GM23248 (cell line): ENCODE measurements at regions not wholly inside any gene's neighbourhood (a gene's known extent, or its start where the extent isn't known, plus 50 kb on each side); places are given as distances from the start of the nearest gene placed in this dataset.

ENCODE experiments used
- DNase-seq: peaks from one replicate; pipeline ENCODE4 v3.0.0-alpha.2; 2015
- H2AFZ ChIP-seq: fragments of 200-600 bp; sonication (generic); 2 replicates; pipeline ENCODE4 v1.6.1; 2016; ENCODE audit warnings: antibody characterized with exemption
- H3F3A ChIP-seq: fragments of 200-600 bp; sonication (generic); 2 replicates; pipeline ENCODE4 v1.6.1; 2016; ENCODE audit warnings: mild to moderate bottlenecking, antibody characterized with exemption, mixed run types; ENCODE audit not compliant: insufficient read depth
- H3K27ac ChIP-seq: fragments of 200-600 bp; sonication (generic); 2 replicates; pipeline ENCODE4 v1.5.1; 2016; ENCODE audit warnings: mild to moderate bottlenecking
- H3K27me3 ChIP-seq: fragments of 200-600 bp; sonication (generic); replicated peaks from 2 replicates; pipeline ENCODE4 v1.6.1; 2016; ENCODE audit warnings: mild to moderate bottlenecking; ENCODE audit not compliant: insufficient read depth
- H3K36me3 ChIP-seq: fragments of 200-600 bp; sonication (generic); 2 replicates; pipeline ENCODE4 v1.6.1; 2016; ENCODE audit warnings: low read depth, mild to moderate bottlenecking
- H3K4me1 ChIP-seq: fragments of 200-600 bp; sonication (generic); 2 replicates; pipeline ENCODE4 v1.6.1; 2016; ENCODE audit warnings: mild to moderate bottlenecking; ENCODE audit not compliant: insufficient read depth
- H3K4me2 ChIP-seq: fragments of 200-600 bp; sonication (generic); one replicate; pipeline ENCODE4 v1.6.1; 2016; ENCODE audit warnings: mild to moderate bottlenecking; ENCODE audit not compliant: unreplicated experiment
- H3K4me3 ChIP-seq: fragments of 200-600 bp; sonication (generic); 2 replicates; pipeline ENCODE4 v1.5.1; 2016; ENCODE audit warnings: mild to moderate bottlenecking
- H3K79me2 ChIP-seq: fragments of 200-600 bp; sonication (generic); 2 replicates; pipeline ENCODE4 v1.6.1; 2016; ENCODE audit warnings: mild to moderate bottlenecking; ENCODE audit not compliant: insufficient read depth
- H3K9ac ChIP-seq: fragments of 200-600 bp; sonication (generic); 2 replicates; pipeline ENCODE4 v1.6.1; 2016; ENCODE audit warnings: mild to moderate bottlenecking
- H3K9me2 ChIP-seq: fragments of 200-600 bp; sonication (generic); 2 replicates; pipeline ENCODE4 v1.6.1; 2016; ENCODE audit warnings: mixed run types, mild to moderate bottlenecking, moderate library complexity; ENCODE audit not compliant: insufficient read depth
- H3K9me3 ChIP-seq: fragments of 200-600 bp; sonication (generic); one replicate; pipeline ENCODE4 v1.6.1; 2017; ENCODE audit warnings: low read depth
- H4K20me1 ChIP-seq: fragments of 200-600 bp; sonication (generic); 2 replicates; pipeline ENCODE4 v1.6.0; 2016; ENCODE audit not compliant: insufficient read depth
- EZH2 ChIP-seq: fragments of 200-600 bp; sonication (generic); IDR thresholded peaks from 2 replicates; pipeline ENCODE4 v1.6.1; 2018; ENCODE audit warnings: antibody characterized with exemption, mild to moderate bottlenecking; ENCODE audit not compliant: insufficient read depth, poor library complexity, severe bottlenecking
- EZH2phosphoT487 ChIP-seq: fragments of 200-600 bp; sonication (generic); IDR thresholded peaks from 2 replicates; pipeline ENCODE4 v1.6.1; 2018; ENCODE audit warnings: antibody characterized with exemption, moderate library complexity, mild to moderate bottlenecking, low read depth; ENCODE audit not compliant: insufficient read depth
- WGBS, 2 experiments: methylation state at CpG; one replicate each; pipeline ENCODE4 v1.1.6; 2015 to 2017; ENCODE audit warnings: low lambda C conversion rate in 2 of 2, low coverage in 1 of 2; ENCODE audit errors: missing lambda C conversion rate in 2 of 2; 5-methylcytosine and 5-hydroxymethylcytosine counted together
- in situ Hi-C: fragments of 300-500 bp; cut with MboI; formaldehyde crosslinking; loops from 2 replicates; pipeline ENCODE4 v1.15.0; 2020

DNA sequence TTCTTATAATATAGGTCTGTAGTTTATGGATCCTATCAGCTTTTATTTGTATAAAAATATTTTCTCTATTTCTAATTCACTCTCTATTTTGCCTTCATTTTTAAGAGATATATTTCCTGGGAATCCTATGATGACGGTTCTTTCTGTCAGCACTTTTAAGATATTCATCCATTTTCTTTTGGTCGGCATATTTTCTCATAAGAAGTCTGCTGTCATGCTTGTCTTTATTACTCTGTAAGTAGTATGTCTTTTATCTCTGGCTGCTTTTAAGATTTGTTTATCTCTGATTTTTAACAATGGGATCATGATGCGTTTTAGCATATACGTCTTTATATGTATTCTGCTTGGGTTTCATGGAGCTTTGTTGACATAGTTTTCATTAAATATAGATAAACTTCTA lies 175.5 kb downstream of the SNX19 start:
- H3K4me3 ChIP-seq = no peak overlapping the region
- H3K27me3 ChIP-seq = no peaks in the 10 kb centered on the region
- H3F3A ChIP-seq = peaks cover 27% of the 10 kb centered on the region; the same call in 1 of the 2 replicates
- H3K9me3 ChIP-seq = peaks cover 11% of the 10 kb centered on the region
- H3K4me2 ChIP-seq = no peak overlapping the region
- TF ChIP-seq EZH2phosphoT487 (no peak), EZH2 (no peak)
- H3K4me1 ChIP-seq = peaks cover 24% of the 10 kb centered on the region
- H3K9me2 ChIP-seq = no peaks in the 10 kb centered on the region
- no peaks in the 10 kb centered on the region for H3K79me2 ChIP-seq
- no peak overlapping the region for H3K9ac ChIP-seq
- no peaks in the 10 kb centered on the region for H4K20me1 ChIP-seq
- no peak overlapping the region for H2AFZ ChIP-seq
- H3K36me3 ChIP-seq = no peaks in the 10 kb centered on the region
- in situ Hi-C loops = no loop called here
- 75 to 76% methylated on average over 4 of the region's 4 CpGs for WGBS, 2 experiments
- peak; percentile 50 for DNase-seq
- no peak overlapping the region for H3K27ac ChIP-seq

DNA sequence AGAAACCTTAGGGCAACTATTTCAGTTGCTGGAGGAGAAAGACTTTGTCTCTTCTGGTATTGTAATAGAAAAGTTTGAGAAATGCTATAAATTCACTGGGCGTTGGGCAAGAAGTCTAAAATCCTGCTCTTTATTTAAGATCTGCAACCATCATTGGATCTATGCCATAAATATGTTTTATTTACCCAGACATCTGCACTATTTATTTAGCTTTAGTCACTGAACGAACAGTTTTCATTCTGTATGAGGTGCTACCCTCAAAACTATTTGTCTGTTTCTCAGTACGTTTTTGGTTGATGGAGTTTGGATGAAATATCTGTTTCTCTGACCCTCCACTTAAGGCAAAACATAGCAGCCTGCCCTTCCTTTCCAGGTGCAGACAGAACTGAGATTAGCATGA lies 171.5 kb downstream of the SNX19 start:
- in situ Hi-C loops = no loop called here
- H3K79me2 ChIP-seq = no peaks in the 10 kb centered on the region

GRCh38 chr11:130749216-130749615 lies 167.1 kb downstream of the SNX19 start:
- no peak for DNase-seq
- Histone ChIP-seq H3K9ac (no peak overlapping the region), H3K4me1 (no peaks in the 10 kb centered on the region), H3K79me2 (no peaks in the 10 kb centered on the region), H3F3A (no peaks in the 10 kb centered on the region), H2AFZ (no peak overlapping the region), H3K27ac (no peak overlapping the region), H3K4me2 (no peak overlapping the region), H4K20me1 (no peaks in the 10 kb centered on the region), H3K36me3 (no peaks in the 10 kb centered on the region), H3K9me3 (no peaks in the 10 kb centered on the region), H3K4me3 (no peak overlapping the region), H3K27me3 (no peaks in the 10 kb centered on the region), H3K9me2 (no peaks in the 10 kb centered on the region)
- 62 to 69% methylated on average over 2 of the region's 2 CpGs for WGBS, 2 experiments
- in situ Hi-C loops = no loop called here
- TF ChIP-seq EZH2phosphoT487 = no peak
- TF ChIP-seq EZH2 = no peak

More for the DNA sequence above, 171.5 kb downstream of the SNX19 start:
- no peaks in the 10 kb centered on the region for H3K36me3 ChIP-seq
- H3K27me3 ChIP-seq = no peaks in the 10 kb centered on the region
- WGBS, 2 experiments = 55 to 69% methylated on average over 3 of the region's 3 CpGs
- TF ChIP-seq EZH2 (no peak), EZH2phosphoT487 (no peak)
- H3K4me1 ChIP-seq = no peaks in the 10 kb centered on the region
- no peak overlapping the region for H3K4me3 ChIP-seq
- no peaks in the 10 kb centered on the region for H3F3A ChIP-seq
- H3K27ac ChIP-seq = no peak overlapping the region
- no peak overlapping the region for H3K4me2 ChIP-seq
- no peaks in the 10 kb centered on the region for H4K20me1 ChIP-seq
- no peaks in the 10 kb centered on the region for H3K9me2 ChIP-seq
- H3K9ac ChIP-seq = no peak overlapping the region
- no peak for DNase-seq
- H3K9me3 ChIP-seq = peaks cover 11% of the 10 kb centered on the region
- no peak overlapping the region for H2AFZ ChIP-seq

GRCh38 chr11:130760515-130761125 lies 155.7 kb downstream of the SNX19 start:
- TF ChIP-seq EZH2 (no peak), EZH2phosphoT487 (no peak)
- no peak for DNase-seq
- Histone ChIP-seq H3K9ac (no peak overlapping the region), H3K79me2 (no peaks in the 10 kb centered on the region), H3K27me3 (peaks cover 10% of the 10 kb centered on the region), H2AFZ (no peak overlapping the region), H3F3A (no peaks in the 10 kb centered on the region), H3K4me3 (no peak overlapping the region), H3K9me2 (no peaks in the 10 kb centered on the region), H3K4me2 (no peak overlapping the region), H3K27ac (no peak overlapping the region), H4K20me1 (no peaks in the 10 kb centered on the region), H3K36me3 (no peaks in the 10 kb centered on the region), H3K9me3 (no peaks in the 10 kb centered on the region), H3K4me1 (peaks cover 12% of the 10 kb centered on the region)
- WGBS, 2 experiments = 70 to 72% methylated on average over 6 of the region's 6 CpGs
- in situ Hi-C loops = no loop called here
